A549 (cell line): ENCODE measurements at regions not wholly inside any gene's neighbourhood (a gene's known extent, or its start where the extent isn't known, plus 50 kb on each side); places are given as distances from the start of the nearest gene placed in this dataset.

Experiments used
- CHD2 ChIP-seq: fragments of 150-350 bp; IDR thresholded peaks from 2 replicates; pipeline ENCODE4 v1.6.1; 2014; ENCODE audit warnings: low read length; ENCODE audit not compliant: partially characterized antibody
- CTCF ChIP-seq: fragments of >200 bp; sonication (Bioruptor Twin); formaldehyde crosslinking; IDR thresholded peaks from 3 replicates; pipeline ENCODE4 v1.5.1; 2016
- FOSL2 ChIP-seq, 2 experiments: fragments of 450-650 bp in 1 of 2; fragments of >200 bp in 1 of 2; sonication (Bioruptor Twin) in 1 of 2; formaldehyde crosslinking; IDR thresholded peaks; 2 replicates each; pipeline versions ENCODE4 v1.5.0 to v1.6.1; 2016 to 2020; ENCODE audit warnings: mild to moderate bottlenecking in 1 of 2, moderate library complexity in 1 of 2
- HEYL ChIP-seq: fragments of 250-450 bp; sonication (Bioruptor Pico); IDR thresholded peaks from 2 replicates; pipeline ENCODE4 v1.8.0; 2021; ENCODE audit warnings: mild to moderate bottlenecking, moderate library complexity
- NR3C1 ChIP-seq: fragments of >200 bp; sonication (Bioruptor Twin); formaldehyde crosslinking; IDR thresholded peaks from 3 replicates; pipeline ENCODE4 v1.6.1; 2017
- RAD21 ChIP-seq, 2 experiments: fragments of >200 bp in 1 of 2; sonication (Bioruptor Twin) in 1 of 2; formaldehyde crosslinking in 1 of 2; IDR thresholded peaks in 1 of 2; conservative IDR thresholded peaks in 1 of 2; 2 replicates in 1 of 2; 3 replicates in 1 of 2; pipeline ENCODE4 v1.6.1; 2012 to 2018; ENCODE audit warnings: inconsistent platforms in 1 of 2
- TF ChIP-seq, protein P1 (sequence below): fragments of >200 bp; sonication (Bioruptor Twin); formaldehyde crosslinking; IDR thresholded peaks from 3 replicates; pipeline ENCODE4 v1.6.1; 2016

GRCh38 chr3:110254591-110254990 lies 817.0 kb upstream of the NECTIN3 start:
- TF ChIP-seq CTCF (no peak), HEYL (no peak), RAD21 (conservative IDR thresholded peaks at IDR 0.05 in 1 of 2, IDR thresholded peaks at IDR 0.05 in 1 of 2) (no peak), CHD2 (no peak), FOSL2 (IDR thresholded peaks at IDR 0.05) (no peak), FOSL2 (CRISPR knock-in tag; IDR thresholded peaks at IDR 0.05) (no peak), NR3C1 (no peak)
- TF ChIP-seq, protein P1, sequence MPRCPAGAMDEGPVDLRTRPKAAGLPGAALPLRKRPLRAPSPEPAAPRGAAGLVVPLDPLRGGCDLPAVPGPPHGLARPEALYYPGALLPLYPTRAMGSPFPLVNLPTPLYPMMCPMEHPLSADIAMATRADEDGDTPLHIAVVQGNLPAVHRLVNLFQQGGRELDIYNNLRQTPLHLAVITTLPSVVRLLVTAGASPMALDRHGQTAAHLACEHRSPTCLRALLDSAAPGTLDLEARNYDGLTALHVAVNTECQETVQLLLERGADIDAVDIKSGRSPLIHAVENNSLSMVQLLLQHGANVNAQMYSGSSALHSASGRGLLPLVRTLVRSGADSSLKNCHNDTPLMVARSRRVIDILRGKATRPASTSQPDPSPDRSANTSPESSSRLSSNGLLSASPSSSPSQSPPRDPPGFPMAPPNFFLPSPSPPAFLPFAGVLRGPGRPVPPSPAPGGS: no peak
